ENCODE measurements at regions not wholly inside any gene's neighbourhood (a gene's known extent, or its start where the extent isn't known, plus 50 kb on each side); places are given as distances from the start of the nearest gene placed in this dataset.

GRCh38 chr4:184310171-184310567 lies 92.5 kb upstream of the ENPP6 start:
- peak; percentile 42 for DNase-seq (ENCODE audit: low spot score)

- DNase-seq (ENCODE audit: low spot score), result no peak
Observed at GRCh38 chr4:184309241-184310170, 91.8 kb upstream of the ENPP6 start.

- DNase-seq (ENCODE audit: low spot score), result no peak
Observed at GRCh38 chr4:184306949-184307348, 89.3 kb upstream of the ENPP6 start.

GRCh38 chr4:184306470-184306869 lies 88.8 kb upstream of the ENPP6 start:
- DNase-seq (ENCODE audit: low spot score), result no peak

- no peak for DNase-seq (ENCODE audit: low spot score)
Observed at GRCh38 chr4:184300816-184301215, 83.1 kb upstream of the ENPP6 start.

GRCh38 chr4:184298254-184298653 lies 80.6 kb upstream of the ENPP6 start:
- no peak for DNase-seq (ENCODE audit: low spot score)

GRCh38 chr4:184295206-184295605 lies 77.5 kb upstream of the ENPP6 start:
- no peak for DNase-seq (ENCODE audit: low spot score)

GRCh38 chr4:184294606-184295133 lies 77.0 kb upstream of the ENPP6 start:
- no peak for DNase-seq (ENCODE audit: low spot score)

GRCh38 chr4:184293552-184293951 lies 75.9 kb upstream of the ENPP6 start:
- no peak for DNase-seq (ENCODE audit: low spot score)

- DNase-seq (ENCODE audit: low spot score), result no peak
Observed at GRCh38 chr4:184292877-184293276, 75.2 kb upstream of the ENPP6 start.

GRCh38 chr4:184292465-184292867 lies 74.8 kb upstream of the ENPP6 start:
- DNase-seq (ENCODE audit: low spot score), result no peak

- DNase-seq (ENCODE audit: low spot score), result no peak
Observed at GRCh38 chr4:184289179-184289535, 71.5 kb upstream of the ENPP6 start.

- peak; percentile 60 for DNase-seq (ENCODE audit: low spot score)
Observed at GRCh38 chr4:184288451-184289178, 70.9 kb upstream of the ENPP6 start.

GRCh38 chr4:184287697-184288255 lies 70.1 kb upstream of the ENPP6 start:
- DNase-seq (ENCODE audit: low spot score), result peak; percentile 24

- no peak for DNase-seq (ENCODE audit: low spot score)
Observed at GRCh38 chr4:184286358-184286757, 68.7 kb upstream of the ENPP6 start.

GRCh38 chr4:184284742-184285141 lies 67.1 kb upstream of the ENPP6 start:
- DNase-seq (ENCODE audit: low spot score), result no peak

- no peak for DNase-seq (ENCODE audit: low spot score)
Observed at GRCh38 chr4:184284336-184284690, 66.6 kb upstream of the ENPP6 start.

GRCh38 chr4:184283659-184284335 lies 66.1 kb upstream of the ENPP6 start:
- DNase-seq (ENCODE audit: low spot score), result peak; percentile 38

GRCh38 chr4:184282895-184283654 lies 65.4 kb upstream of the ENPP6 start:
- DNase-seq (ENCODE audit: low spot score), result peak; percentile 87

GRCh38 chr4:184282251-184282713 lies 64.6 kb upstream of the ENPP6 start:
- DNase-seq (ENCODE audit: low spot score), result peak; percentile 68

All from NAMALWA (cell line).